Erythroblast (primary cell): ENCODE measurements at regions not wholly inside any gene's neighbourhood (a gene's known extent, or its start where the extent isn't known, plus 50 kb on each side); places are given as distances from the start of the nearest gene placed in this dataset.

Experiments
- GATA1 ChIP-seq: IDR thresholded peaks from 2 replicates; pipeline ENCODE4 v1.6.1; 2011; ENCODE audit warnings: low read depth, mild to moderate bottlenecking, control low read depth, low read length, moderate library complexity
- POLR2A ChIP-seq: IDR thresholded peaks from 2 replicates; pipeline ENCODE4 v1.6.1; 2011; ENCODE audit warnings: mild to moderate bottlenecking, low read length

- TF ChIP-seq POLR2A (no peak), GATA1 (no peak)
These were observed 1655.6 kb downstream of the SI start for GRCh38 chr3:163422671-163423070.
